Ectodermal cell (in vitro differentiated cells): ENCODE measurements at regions not wholly inside any gene's neighbourhood (a gene's known extent, or its start where the extent isn't known, plus 50 kb on each side); places are given as distances from the start of the nearest gene placed in this dataset.
"Not testable (repeated sequence)": the region's sequence is repeated elsewhere in the genome, so short reads cannot be mapped to it uniquely, and the experiment has no call there.

ENCODE experiments used
- H3K27ac ChIP-seq: 2 replicates; pipeline ENCODE4 v1.7.0; 2013; ENCODE audit warnings: mild to moderate bottlenecking, low read depth, low read length; ENCODE audit not compliant: insufficient read depth, poor library complexity, severe bottlenecking
- H3K27me3 ChIP-seq: 2 replicates; pipeline ENCODE4 v1.7.0; 2013; ENCODE audit warnings: mild to moderate bottlenecking, low read length; ENCODE audit not compliant: insufficient read depth, control insufficient read depth, poor library complexity, severe bottlenecking
- H3K36me3 ChIP-seq: one replicate; pipeline ENCODE4 v1.7.0; 2013; ENCODE audit warnings: low read length; ENCODE audit not compliant: control insufficient read depth, insufficient read depth
- H3K4me1 ChIP-seq: one replicate; pipeline ENCODE4 v1.7.0; 2013; ENCODE audit warnings: low read length; ENCODE audit not compliant: control insufficient read depth, insufficient read depth
- H3K4me3 ChIP-seq: 2 replicates; pipeline ENCODE4 v1.7.0; 2013; ENCODE audit warnings: low read depth, low read length, control low read depth; ENCODE audit not compliant: insufficient read depth
- H3K9me3 ChIP-seq: 2 replicates; pipeline ENCODE4 v1.7.0; 2013; ENCODE audit warnings: mild to moderate bottlenecking, low read length, moderate library complexity; ENCODE audit not compliant: control insufficient read depth
- WGBS, 2 experiments: methylation state at CpG; one replicate each; pipeline ENCODE4 v1.1.7; 2013; ENCODE audit warnings: missing lambda C conversion rate in 2 of 2; 5-methylcytosine and 5-hydroxymethylcytosine counted together

- Histone ChIP-seq H3K27me3 (no peaks in the 10 kb centered on the region), H3K4me1 (no peaks in the 10 kb centered on the region), H3K4me3 (no peak overlapping the region), H3K9me3 (no peaks in the 10 kb centered on the region), H3K27ac (no peak overlapping the region), H3K36me3 (no peaks in the 10 kb centered on the region)
- WGBS, 2 experiments, result 97 to 100% methylated on average over 1 of the region's 1 CpG
These were observed 213.1 kb downstream of the FGFR2 start for GRCh38 chr10:121385136-121385535.

GRCh38 chr10:121392657-121393056 lies 205.6 kb downstream of the FGFR2 start:
- no peaks in the 10 kb centered on the region for H3K36me3 ChIP-seq
- H3K27me3 ChIP-seq, result no peaks in the 10 kb centered on the region
- H3K4me1 ChIP-seq, result no peaks in the 10 kb centered on the region
- WGBS, 2 experiments, result 91 to 96% methylated on average over 6 of the region's 6 CpGs
- no peaks in the 10 kb centered on the region for H3K9me3 ChIP-seq
- H3K4me3 ChIP-seq, result no peak overlapping the region
- no peak overlapping the region for H3K27ac ChIP-seq

- H3K4me3 ChIP-seq, result no peak overlapping the region
- H3K36me3 ChIP-seq, result no peaks in the 10 kb centered on the region
- WGBS, 2 experiments, result 89 to 100% methylated on average over 3 of the region's 3 CpGs
- no peaks in the 10 kb centered on the region for H3K4me1 ChIP-seq
- no peak overlapping the region for H3K27ac ChIP-seq
- no peaks in the 10 kb centered on the region for H3K9me3 ChIP-seq
- H3K27me3 ChIP-seq, result no peaks in the 10 kb centered on the region
These were observed 204.7 kb downstream of the FGFR2 start for GRCh38 chr10:121393522-121393921.

- H3K27ac ChIP-seq, H3K4me1 ChIP-seq, H3K9me3 ChIP-seq, H3K4me3 ChIP-seq, H3K36me3 ChIP-seq, H3K27me3 ChIP-seq: not testable (repeated sequence)
- 100% methylated on average over 3 of the region's 4 CpGs for WGBS, 2 experiments
These were observed 197.7 kb downstream of the FGFR2 start for GRCh38 chr10:121400507-121400906.

GRCh38 chr10:121403527-121403926 lies 194.7 kb downstream of the FGFR2 start:
- 96 to 97% methylated on average over 5 of the region's 5 CpGs for WGBS, 2 experiments
- Histone ChIP-seq H3K27ac (no peak overlapping the region), H3K4me1 (no peaks in the 10 kb centered on the region), H3K9me3 (no peaks in the 10 kb centered on the region), H3K4me3 (no peak overlapping the region), H3K36me3 (no peaks in the 10 kb centered on the region), H3K27me3 (no peaks in the 10 kb centered on the region)

GRCh38 chr10:121404611-121405010 lies 193.6 kb downstream of the FGFR2 start:
- Histone ChIP-seq H3K9me3 (no peaks in the 10 kb centered on the region), H3K27ac (no peak overlapping the region), H3K27me3 (no peaks in the 10 kb centered on the region), H3K4me1 (peaks cover 3% of the 10 kb centered on the region), H3K36me3 (no peaks in the 10 kb centered on the region), H3K4me3 (no peak overlapping the region)
- WGBS, 2 experiments, result 93 to 94% methylated on average over 4 of the region's 4 CpGs

- Histone ChIP-seq H3K27ac (no peak overlapping the region), H3K9me3 (no peaks in the 10 kb centered on the region), H3K27me3 (no peaks in the 10 kb centered on the region), H3K36me3 (no peaks in the 10 kb centered on the region), H3K4me3 (no peak overlapping the region), H3K4me1 (peaks cover 6% of the 10 kb centered on the region)
- WGBS, 2 experiments, result 93 to 96% methylated on average over 3 of the region's 3 CpGs
These were observed 193.1 kb downstream of the FGFR2 start for GRCh38 chr10:121405096-121405495.

GRCh38 chr10:121405549-121405948 lies 192.7 kb downstream of the FGFR2 start:
- no peak overlapping the region for H3K27ac ChIP-seq
- WGBS, 2 experiments, result 98 to 99% methylated on average over 2 of the region's 2 CpGs
- H3K9me3 ChIP-seq, result no peaks in the 10 kb centered on the region
- peaks cover 6% of the 10 kb centered on the region for H3K4me1 ChIP-seq
- no peak overlapping the region for H3K4me3 ChIP-seq
- no peaks in the 10 kb centered on the region for H3K36me3 ChIP-seq
- H3K27me3 ChIP-seq, result no peaks in the 10 kb centered on the region

GRCh38 chr10:121405953-121406352 lies 192.3 kb downstream of the FGFR2 start:
- H3K27ac ChIP-seq, result no peak overlapping the region
- H3K27me3 ChIP-seq, result no peaks in the 10 kb centered on the region
- no peak overlapping the region for H3K4me3 ChIP-seq
- H3K9me3 ChIP-seq, result no peaks in the 10 kb centered on the region
- WGBS, 2 experiments, result 94 to 97% methylated on average over 5 of the region's 5 CpGs
- peaks cover 6% of the 10 kb centered on the region for H3K4me1 ChIP-seq
- H3K36me3 ChIP-seq, result no peaks in the 10 kb centered on the region

GRCh38 chr10:121406823-121407545 lies 191.3 kb downstream of the FGFR2 start:
- Histone ChIP-seq H3K27ac (no peak overlapping the region), H3K27me3 (no peaks in the 10 kb centered on the region), H3K4me3 (no peak overlapping the region), H3K9me3 (no peaks in the 10 kb centered on the region), H3K36me3 (no peaks in the 10 kb centered on the region), H3K4me1 (peaks cover 6% of the 10 kb centered on the region)
- WGBS, 2 experiments, result 91 to 96% methylated on average over 10 to 11 of the region's 11 CpGs
